ENCODE measurements at regions not wholly inside any gene's neighbourhood (a gene's known extent, or its start where the extent isn't known, plus 50 kb on each side); places are given as distances from the start of the nearest gene placed in this dataset.

GRCh38 chr12:28794211-28794610, 354.9 kb upstream of the FAR2 start:
- DNase-seq (ENCODE audit: low spot score), result no peak
- H3K27ac ChIP-seq, result no peak overlapping the region
- no peak overlapping the region for H3K4me3 ChIP-seq
- no peak for TF ChIP-seq CTCF (IDR thresholded peaks at IDR 0.05)

GRCh38 chr12:28794786-28795185, 354.3 kb upstream of the FAR2 start:
- no peak overlapping the region for H3K4me3 ChIP-seq
- DNase-seq (ENCODE audit: low spot score), result no peak
- TF ChIP-seq CTCF (IDR thresholded peaks at IDR 0.05), result no peak
- H3K27ac ChIP-seq, result no peak overlapping the region

- TF ChIP-seq CTCF (IDR thresholded peaks at IDR 0.05), result no peak
- DNase-seq (ENCODE audit: low spot score), result no peak
- no peak overlapping the region for H3K27ac ChIP-seq
- H3K4me3 ChIP-seq, result no peak overlapping the region
Measured at GRCh38 chr12:28795311-28795710, 353.8 kb upstream of the FAR2 start.

GRCh38 chr12:28799348-28799747, 349.7 kb upstream of the FAR2 start:
- Histone ChIP-seq H3K4me3 (no peak overlapping the region), H3K27ac (no peak overlapping the region)
- no peak for DNase-seq (ENCODE audit: low spot score)
- no peak for TF ChIP-seq CTCF (IDR thresholded peaks at IDR 0.05)

- no peak overlapping the region for H3K4me3 ChIP-seq
- no peak for DNase-seq (ENCODE audit: low spot score)
- H3K27ac ChIP-seq, result no peak overlapping the region
- TF ChIP-seq CTCF (IDR thresholded peaks at IDR 0.05), result no peak
Measured at GRCh38 chr12:28800129-28800528, 348.9 kb upstream of the FAR2 start.

- no peak overlapping the region for H3K4me3 ChIP-seq
- no peak for DNase-seq (ENCODE audit: low spot score)
- no peak overlapping the region for H3K27ac ChIP-seq
- TF ChIP-seq CTCF (IDR thresholded peaks at IDR 0.05), result no peak
Measured at GRCh38 chr12:28802706-28803438, 346.2 kb upstream of the FAR2 start.

GRCh38 chr12:28807535-28807934, 341.5 kb upstream of the FAR2 start:
- TF ChIP-seq CTCF (IDR thresholded peaks at IDR 0.05), result no peak
- DNase-seq (ENCODE audit: low spot score), result no peak
- no peak overlapping the region for H3K4me3 ChIP-seq
- no peak overlapping the region for H3K27ac ChIP-seq
